ENCODE measurements at regions not wholly inside any gene's neighbourhood (a gene's known extent, or its start where the extent isn't known, plus 50 kb on each side); places are given as distances from the start of the nearest gene placed in this dataset.

DNA sequence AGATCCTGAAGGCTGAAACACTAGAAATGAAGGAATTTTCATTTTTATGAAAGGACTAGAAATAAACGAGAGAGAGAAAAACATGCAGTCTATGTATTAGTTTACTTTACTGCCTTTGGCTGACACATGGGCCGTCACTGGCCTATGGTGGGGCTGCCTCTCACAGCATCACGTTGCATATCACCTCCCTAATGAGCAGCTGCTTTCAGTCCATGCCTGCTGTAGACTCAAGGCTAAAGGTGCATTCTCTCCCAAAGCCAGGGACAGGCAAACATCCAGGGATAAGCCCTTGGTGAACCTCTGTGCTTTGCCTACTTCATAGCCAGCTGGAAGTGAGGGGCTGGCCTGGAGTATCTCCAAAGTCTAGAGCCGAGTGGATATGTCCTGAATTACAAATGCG lies 359.4 kb downstream of the GPAM start:
- TF ChIP-seq POLR2AphosphoS5 (IDR thresholded peaks at IDR 0.05; ENCODE audit: borderline replicate concordance, low read depth, low read length) (no peak), EZH2 (IDR thresholded peaks at IDR 0.05) (no peak), FOXP2 (optimal IDR thresholded peaks at IDR 0.05; ENCODE audit: control extremely low read depth, extremely low read length, insufficient read depth) (no peak)
